GM23338 (cell line): ENCODE measurements at regions not wholly inside any gene's neighbourhood (a gene's known extent, or its start where the extent isn't known, plus 50 kb on each side); places are given as distances from the start of the nearest gene placed in this dataset.

Source experiments
- ATAC-seq: fragments of 200-7000 bp; cut with Tn5 transposase; 3 replicates; pipeline ENCODE4 v1.9.1; 2020
- DNase-seq: peaks from one replicate; pipeline ENCODE4 v3.0.0-alpha.2; 2015; ENCODE audit warnings: low spot score
- H2AFZ ChIP-seq: fragments of 200-600 bp; sonication (generic); 2 replicates; pipeline ENCODE4 v1.8.0; 2016; ENCODE audit warnings: antibody characterized with exemption, mild to moderate bottlenecking, moderate library complexity
- H3F3A ChIP-seq: fragments of 200-600 bp; sonication (generic); replicated peaks from 2 replicates; pipeline ENCODE4 v1.8.0; 2017; ENCODE audit warnings: antibody characterized with exemption, mixed run types, low read depth
- H3K27ac ChIP-seq: fragments of 200-600 bp; sonication (generic); 2 replicates; pipeline ENCODE4 v1.6.1; 2016; ENCODE audit warnings: low read depth
- H3K27me3 ChIP-seq: fragments of 200-600 bp; sonication (generic); 2 replicates; pipeline ENCODE4 v1.8.0; 2016; ENCODE audit warnings: mild to moderate bottlenecking, mixed run types, moderate library complexity; ENCODE audit not compliant: insufficient read depth
- H3K36me3 ChIP-seq: fragments of 200-600 bp; sonication (generic); 2 replicates; pipeline ENCODE4 v1.8.0; 2016; ENCODE audit warnings: mild to moderate bottlenecking; ENCODE audit not compliant: insufficient read depth
- H3K4me1 ChIP-seq: fragments of 200-600 bp; sonication (generic); 2 replicates; pipeline ENCODE4 v1.8.0; 2016; ENCODE audit warnings: mild to moderate bottlenecking, moderate library complexity; ENCODE audit not compliant: insufficient read depth
- H3K4me2 ChIP-seq: fragments of 200-600 bp; sonication (generic); 2 replicates; pipeline ENCODE4 v1.7.1; 2017; ENCODE audit warnings: mixed run types
- H3K4me3 ChIP-seq: fragments of 200-600 bp; sonication (generic); 2 replicates; pipeline ENCODE4 v1.6.1; 2016; ENCODE audit warnings: mixed run types
- H3K79me2 ChIP-seq: fragments of 200-600 bp; sonication (generic); replicated peaks from 2 replicates; pipeline ENCODE4 v1.8.0; 2017; ENCODE audit warnings: mild to moderate bottlenecking; ENCODE audit not compliant: insufficient read depth
- H3K9me2 ChIP-seq: fragments of 200-600 bp; sonication (generic); 2 replicates; pipeline ENCODE4 v1.8.0; 2017; ENCODE audit not compliant: insufficient read depth
- H4K20me1 ChIP-seq: fragments of 200-600 bp; sonication (generic); replicated peaks from 2 replicates; pipeline ENCODE4 v1.8.0; 2017; ENCODE audit warnings: mild to moderate bottlenecking; ENCODE audit not compliant: insufficient read depth
- H3K27ac Mint-ChIP-seq: 2 replicates; pipeline ENCODE4 v1.8.0; 2020; ENCODE audit warnings: inconsistent platforms, mild to moderate bottlenecking, moderate library complexity, mixed read lengths
- H3K27me3 Mint-ChIP-seq: 3 replicates; pipeline ENCODE4 v1.8.0; 2022; ENCODE audit warnings: low read depth, mild to moderate bottlenecking, moderate library complexity, mixed read lengths, inconsistent platforms; ENCODE audit not compliant: insufficient read depth, poor library complexity
- H3K36me3 Mint-ChIP-seq: 3 replicates; pipeline ENCODE4 v1.8.0; 2021; ENCODE audit warnings: low read depth, mild to moderate bottlenecking, inconsistent platforms, moderate library complexity, mixed read lengths
- H3K4me1 Mint-ChIP-seq: 3 replicates; pipeline ENCODE4 v1.8.0; 2020; ENCODE audit warnings: mild to moderate bottlenecking, inconsistent platforms, mixed read lengths
- H3K4me3 Mint-ChIP-seq: 3 replicates; pipeline ENCODE4 v1.8.0; 2021; ENCODE audit warnings: moderate library complexity, mild to moderate bottlenecking, inconsistent platforms, mixed read lengths
- H3K9me3 Mint-ChIP-seq: 3 replicates; pipeline ENCODE4 v1.8.0; 2020; ENCODE audit warnings: moderate library complexity, mild to moderate bottlenecking, inconsistent platforms, mixed read lengths
- POLR2AphosphoS5 ChIP-seq: IDR thresholded peaks from 2 replicates; pipeline ENCODE4 v1.6.1; 2016; ENCODE audit warnings: antibody characterized with exemption, low read depth
- ZNF331 ChIP-seq: fragments of 250-450 bp; sonication (Bioruptor Pico); IDR thresholded peaks from 2 replicates; pipeline ENCODE4 v1.5.0; 2020; ENCODE audit warnings: low read depth, mild to moderate bottlenecking, moderate library complexity
- ZNF462 ChIP-seq: fragments of 250-450 bp; sonication (Bioruptor Pico); IDR thresholded peaks from 2 replicates; pipeline ENCODE4 v1.5.0; 2020; ENCODE audit warnings: mild to moderate bottlenecking, moderate library complexity

- Mint-ChIP-seq H3K4me3 (no peak overlapping the region), H3K9me3 (no peaks in the 10 kb centered on the region), H3K27ac (no peak overlapping the region), H3K4me1 (no peaks in the 10 kb centered on the region), H3K36me3 (no peaks in the 10 kb centered on the region), H3K27me3 (no peaks in the 10 kb centered on the region)
- TF ChIP-seq POLR2AphosphoS5 (no peak), ZNF462 (CRISPR knock-in tag) (no peak), ZNF331 (CRISPR knock-in tag) (no peak)
- H4K20me1 ChIP-seq: no peaks in the 10 kb centered on the region
- no peaks in the 10 kb centered on the region; the same call in 1 of the 2 replicates for H3K4me1 ChIP-seq
- no peak overlapping the region for H3K4me2 ChIP-seq
- no peak for DNase-seq
- no peaks in the 10 kb centered on the region for H3K9me2 ChIP-seq
- H3K4me3 ChIP-seq: no peak overlapping the region
- H2AFZ ChIP-seq: no peak overlapping the region
- H3K27ac ChIP-seq: no peak overlapping the region
- H3K79me2 ChIP-seq: no peaks in the 10 kb centered on the region
- H3K36me3 ChIP-seq: no peaks in the 10 kb centered on the region
- no peak for ATAC-seq
- no peaks in the 10 kb centered on the region for H3K27me3 ChIP-seq
- no peaks in the 10 kb centered on the region for H3F3A ChIP-seq
Observed at GRCh38 chr5:104937598-104937997, 1375.0 kb upstream of the NUDT12 start.

GRCh38 chr5:104932431-104932830 is 1369.8 kb upstream of the NUDT12 start:
- H3K4me3 ChIP-seq: no peak overlapping the region
- H3K27ac ChIP-seq: no peak overlapping the region
- H3K9me3 Mint-ChIP-seq: peaks cover 6% of the 10 kb centered on the region; the same call in 2 of the 3 replicates
- H3K27ac Mint-ChIP-seq: no peak overlapping the region
- no peaks in the 10 kb centered on the region for H4K20me1 ChIP-seq
- no peaks in the 10 kb centered on the region for H3K4me1 Mint-ChIP-seq
- H2AFZ ChIP-seq: no peak overlapping the region
- peaks cover 2% of the 10 kb centered on the region for H3K27me3 Mint-ChIP-seq
- H3K27me3 ChIP-seq: no peaks in the 10 kb centered on the region
- ATAC-seq: peak; percentile 73
- H3F3A ChIP-seq: no peaks in the 10 kb centered on the region
- 0 out of 3 replicates have a peak, but pooled peaks cover 3% of the 10 kb centered on the region for H3K36me3 Mint-ChIP-seq
- H3K4me1 ChIP-seq: no peaks in the 10 kb centered on the region; the same call in 1 of the 2 replicates
- no peak overlapping the region for H3K4me3 Mint-ChIP-seq
- DNase-seq: peak; percentile 52
- no peaks in the 10 kb centered on the region for H3K9me2 ChIP-seq
- no peak overlapping the region for H3K4me2 ChIP-seq
- no peaks in the 10 kb centered on the region for H3K79me2 ChIP-seq
- no peaks in the 10 kb centered on the region for H3K36me3 ChIP-seq
- TF ChIP-seq ZNF462 (CRISPR knock-in tag): no peak
